SK-N-SH (cell line): ENCODE measurements at regions not wholly inside any gene's neighbourhood (a gene's known extent, or its start where the extent isn't known, plus 50 kb on each side); places are given as distances from the start of the nearest gene placed in this dataset.

Source experiments
- CTCF ChIA-PET: fragments of 300-600, 350-600 bp; formaldehyde crosslinking; extraction: SDS; loops from one replicate; lab custom pipeline; 2021; lab: Yijun Ruan, JAX
- POLR2A ChIA-PET: fragments of 350-600 bp; sonication (Branson Sonifier 250); formaldehyde crosslinking; extraction: SDS; loops from one replicate; lab custom pipeline; 2020; ENCODE audit warnings: antibody characterized with exemption, inconsistent platforms; lab: Yijun Ruan, JAX
- DNase-seq: peaks from one replicate; pipeline ENCODE4 v3.0.0; 2012
- H2AFZ ChIP-seq: fragments of 200-600 bp; sonication (generic); 2 replicates; pipeline ENCODE4 v1.8.1; 2016; ENCODE audit warnings: antibody characterized with exemption, mild to moderate bottlenecking, low read depth
- H3F3A ChIP-seq: fragments of 200-600 bp; sonication (generic); replicated peaks from 2 replicates; pipeline ENCODE3; 2016; ENCODE audit warnings: antibody characterized with exemption, mild to moderate bottlenecking; ENCODE audit not compliant: insufficient read depth
- H3K27ac ChIP-seq, 2 experiments: fragments of 200-500 bp in 1 of 2; fragments of 200-600 bp in 1 of 2; sonication (Bioruptor generic) in 1 of 2; sonication (generic), shearing (Covaris generic) in 1 of 2; 2 replicates each; pipeline versions ENCODE4 v1.5.1 to v1.6.1; 2014 to 2016; ENCODE audit warnings: low read depth in 2 of 2, inconsistent platforms in 1 of 2, low read length in 1 of 2, mild to moderate bottlenecking in 1 of 2, mixed read lengths in 1 of 2
- H3K27me3 ChIP-seq: fragments of 200-600 bp; sonication (generic), shearing (Covaris generic); 2 replicates; pipeline ENCODE4 v1.6.1; 2016; ENCODE audit warnings: mixed run types; ENCODE audit not compliant: insufficient read depth
- H3K36me3 ChIP-seq, 2 experiments: fragments of 200-500 bp in 1 of 2; fragments of 200-600 bp in 1 of 2; sonication (Bioruptor generic) in 1 of 2; sonication (generic) in 1 of 2; replicated peaks in 1 of 2; 2 replicates each; pipeline versions ENCODE3 to v1.5.1; 2014 to 2016; ENCODE audit warnings: low read length in 1 of 2, mild to moderate bottlenecking in 1 of 2; ENCODE audit not compliant: insufficient read depth in 2 of 2, control insufficient read depth in 1 of 2
- H3K4me1 ChIP-seq, 2 experiments: fragments of 200-500 bp in 1 of 2; fragments of 200-600 bp in 1 of 2; sonication (Bioruptor generic) in 1 of 2; sonication (generic), shearing (Covaris generic) in 1 of 2; 2 replicates each; pipeline versions ENCODE4 v1.5.1 to v1.6.1; 2014 to 2016; ENCODE audit warnings: low read depth in 1 of 2, low read length in 1 of 2, mixed run types in 1 of 2; ENCODE audit not compliant: insufficient read depth in 2 of 2, control insufficient read depth in 1 of 2
- H3K4me2 ChIP-seq: fragments of 200-600 bp; sonication (generic), shearing (Covaris generic); 2 replicates; pipeline ENCODE4 v1.6.1; 2017; ENCODE audit warnings: mixed run types
- H3K4me3 ChIP-seq, 2 experiments: fragments of 200-500 bp in 1 of 2; fragments of 200-600 bp in 1 of 2; sonication (Bioruptor generic) in 1 of 2; sonication (generic), shearing (Covaris generic) in 1 of 2; 2 replicates each; pipeline versions ENCODE4 v1.5.1 to v1.8.1; 2014 to 2016; ENCODE audit warnings: low read depth in 2 of 2, inconsistent platforms in 1 of 2, low read length in 1 of 2, mild to moderate bottlenecking in 1 of 2, mixed read lengths in 1 of 2, moderate library complexity in 1 of 2
- H3K79me2 ChIP-seq: fragments of 200-600 bp; sonication (generic); 2 replicates; pipeline ENCODE4 v1.8.1; 2017; ENCODE audit warnings: mild to moderate bottlenecking; ENCODE audit not compliant: insufficient read depth
- H3K9ac ChIP-seq: fragments of 200-600 bp; sonication (generic); 2 replicates; pipeline ENCODE4 v1.6.1; 2017; ENCODE audit warnings: mixed run types
- H3K9me2 ChIP-seq: fragments of 200-600 bp; sonication (generic); 2 replicates; pipeline ENCODE4 v1.6.1; 2017; ENCODE audit warnings: mixed run types
- H3K9me3 ChIP-seq: fragments of 200-600 bp; sonication (generic); 2 replicates; pipeline ENCODE4 v1.6.1; 2017; ENCODE audit warnings: mixed run types, mild to moderate bottlenecking, moderate library complexity
- H4K20me1 ChIP-seq: fragments of 200-600 bp; sonication (generic); 2 replicates; pipeline ENCODE4 v1.6.1; 2017; ENCODE audit warnings: mild to moderate bottlenecking, mixed run types; ENCODE audit not compliant: insufficient read depth
- CHD2 ChIP-seq: fragments of 150-350 bp; IDR thresholded peaks from 2 replicates; pipeline ENCODE4 v1.6.1; 2018; ENCODE audit warnings: low read length; ENCODE audit not compliant: partially characterized antibody
- ELF1 ChIP-seq: IDR thresholded peaks from 2 replicates; pipeline ENCODE4 v1.4.0; 2012
- EZH2phosphoT487 ChIP-seq: fragments of 200-600 bp; sonication (generic); IDR thresholded peaks from 2 replicates; pipeline ENCODE4 v1.6.1; 2017; ENCODE audit warnings: low read depth, mixed run types, mild to moderate bottlenecking, antibody characterized with exemption, moderate library complexity, borderline replicate concordance
- NRF1 ChIP-seq: IDR thresholded peaks from 2 replicates; pipeline ENCODE4 v1.6.1; 2012; ENCODE audit warnings: low read depth, mild to moderate bottlenecking, low read length
- REST ChIP-seq: IDR thresholded peaks from 2 replicates; pipeline ENCODE4 v1.6.1; 2012; ENCODE audit warnings: mild to moderate bottlenecking, low read depth, low read length, moderate library complexity
- RXRA ChIP-seq: IDR thresholded peaks from 2 replicates; pipeline ENCODE4 v1.4.0; 2012; ENCODE audit warnings: low read depth, mild to moderate bottlenecking, borderline replicate concordance
- SIN3A ChIP-seq: IDR thresholded peaks from 2 replicates; pipeline ENCODE4 v1.6.1; 2012; ENCODE audit warnings: low read depth, mild to moderate bottlenecking, low read length, moderate library complexity, borderline replicate concordance
- SMC3 ChIP-seq: IDR thresholded peaks from 2 replicates; pipeline ENCODE4 v1.6.1; 2012; ENCODE audit warnings: low read depth, low read length, improper control_type of control experiment
- TAF1 ChIP-seq: IDR thresholded peaks from 2 replicates; pipeline ENCODE4 v1.6.1; 2012; ENCODE audit warnings: low read depth, mild to moderate bottlenecking, low read length, moderate library complexity, borderline replicate concordance
- TCF12 ChIP-seq: IDR thresholded peaks from 2 replicates; pipeline ENCODE4 v1.4.0; 2012
- TEAD4 ChIP-seq: IDR thresholded peaks from 2 replicates; pipeline ENCODE4 v1.4.0; 2012; ENCODE audit warnings: mild to moderate bottlenecking, borderline replicate concordance; ENCODE audit not compliant: insufficient read depth
- WGBS: methylation state at CpG from one replicate; pipeline ENCODE4 v1.1.6; 2017; ENCODE audit warnings: low lambda C conversion rate; 5-methylcytosine and 5-hydroxymethylcytosine counted together
- TF ChIP-seq, protein P1 (sequence below): IDR thresholded peaks from 2 replicates; pipeline ENCODE4 v1.4.0; 2012; ENCODE audit warnings: low read depth, borderline replicate concordance
- TF ChIP-seq, protein P2 (sequence below): IDR thresholded peaks from 2 replicates; pipeline ENCODE4 v1.4.0; 2012; ENCODE audit warnings: low read depth, borderline replicate concordance
- TF ChIP-seq, protein P3 (sequence below): IDR thresholded peaks from 2 replicates; pipeline ENCODE4; 2012

- Histone ChIP-seq H2AFZ (no peak overlapping the region), H3K9me2 (no peaks in the 10 kb centered on the region), H3K36me3 (no peaks in the 10 kb centered on the region), H4K20me1 (no peaks in the 10 kb centered on the region), H3K4me1 (no peaks in the 10 kb centered on the region), H3F3A (no peaks in the 10 kb centered on the region), H3K79me2 (no peaks in the 10 kb centered on the region), H3K27ac (no peak overlapping the region), H3K27me3 (no peaks in the 10 kb centered on the region)
- TF ChIP-seq, protein P1, sequence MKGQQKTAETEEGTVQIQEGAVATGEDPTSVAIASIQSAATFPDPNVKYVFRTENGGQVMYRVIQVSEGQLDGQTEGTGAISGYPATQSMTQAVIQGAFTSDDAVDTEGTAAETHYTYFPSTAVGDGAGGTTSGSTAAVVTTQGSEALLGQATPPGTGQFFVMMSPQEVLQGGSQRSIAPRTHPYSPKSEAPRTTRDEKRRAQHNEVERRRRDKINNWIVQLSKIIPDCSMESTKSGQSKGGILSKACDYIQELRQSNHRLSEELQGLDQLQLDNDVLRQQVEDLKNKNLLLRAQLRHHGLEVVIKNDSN = no peak
- no peak for TF ChIP-seq ELF1
- TF ChIP-seq TEAD4 = no peak
- TF ChIP-seq, protein P2, sequence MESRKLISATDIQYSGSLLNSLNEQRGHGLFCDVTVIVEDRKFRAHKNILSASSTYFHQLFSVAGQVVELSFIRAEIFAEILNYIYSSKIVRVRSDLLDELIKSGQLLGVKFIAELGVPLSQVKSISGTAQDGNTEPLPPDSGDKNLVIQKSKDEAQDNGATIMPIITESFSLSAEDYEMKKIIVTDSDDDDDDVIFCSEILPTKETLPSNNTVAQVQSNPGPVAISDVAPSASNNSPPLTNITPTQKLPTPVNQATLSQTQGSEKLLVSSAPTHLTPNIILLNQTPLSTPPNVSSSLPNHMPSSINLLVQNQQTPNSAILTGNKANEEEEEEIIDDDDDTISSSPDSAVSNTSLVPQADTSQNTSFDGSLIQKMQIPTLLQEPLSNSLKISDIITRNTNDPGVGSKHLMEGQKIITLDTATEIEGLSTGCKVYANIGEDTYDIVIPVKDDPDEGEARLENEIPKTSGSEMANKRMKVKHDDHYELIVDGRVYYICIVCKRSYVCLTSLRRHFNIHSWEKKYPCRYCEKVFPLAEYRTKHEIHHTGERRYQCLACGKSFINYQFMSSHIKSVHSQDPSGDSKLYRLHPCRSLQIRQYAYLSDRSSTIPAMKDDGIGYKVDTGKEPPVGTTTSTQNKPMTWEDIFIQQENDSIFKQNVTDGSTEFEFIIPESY = no peak
- TF ChIP-seq CHD2 = no peak
- TF ChIP-seq SMC3 = no peak
- TF ChIP-seq TCF12 = no peak
- no peak for TF ChIP-seq RXRA
- no peak for TF ChIP-seq NRF1
- TF ChIP-seq, all 33 proteins: peak for 0
- Histone ChIP-seq H3K9me3 (no peaks in the 10 kb centered on the region), H3K4me2 (no peak overlapping the region), H3K9ac (no peak overlapping the region), H3K4me3 (no peak overlapping the region)
- ChIA-PET CTCF (interaction anchor here (1.3 kb wide), 1 partner anchor 11 kb away, joined by 5 read pairs; no protein-coding TSS in a partner anchor), POLR2A (no interaction called here)
- no peak for DNase-seq
- 49% methylated on average over 3 of the region's 3 CpGs for WGBS
These were observed 380.6 kb upstream of the TCF4 start for GRCh38 chr18:55968550-55968949.

DNA sequence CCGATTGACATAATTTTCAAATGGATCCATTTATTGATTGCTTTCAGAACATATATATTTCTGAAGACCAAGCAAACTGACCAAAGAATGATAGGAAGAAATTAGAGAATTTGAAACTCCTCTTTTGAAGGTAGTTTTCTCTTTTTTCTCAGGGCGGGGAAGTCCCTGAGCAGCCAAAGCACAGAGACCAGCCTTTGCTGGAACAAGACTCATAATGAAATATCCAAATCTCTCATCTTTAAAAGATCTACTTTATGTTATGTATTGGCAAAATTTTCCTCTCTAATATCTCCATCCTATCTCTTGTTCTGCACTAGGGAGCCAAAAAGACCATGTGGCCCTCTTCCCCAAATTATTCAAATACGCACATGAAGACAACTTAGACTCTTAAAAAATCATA is 379.0 kb upstream of the TCF4 start:
- no peaks in the 10 kb centered on the region for H3K79me2 ChIP-seq
- TF ChIP-seq, protein P3, sequence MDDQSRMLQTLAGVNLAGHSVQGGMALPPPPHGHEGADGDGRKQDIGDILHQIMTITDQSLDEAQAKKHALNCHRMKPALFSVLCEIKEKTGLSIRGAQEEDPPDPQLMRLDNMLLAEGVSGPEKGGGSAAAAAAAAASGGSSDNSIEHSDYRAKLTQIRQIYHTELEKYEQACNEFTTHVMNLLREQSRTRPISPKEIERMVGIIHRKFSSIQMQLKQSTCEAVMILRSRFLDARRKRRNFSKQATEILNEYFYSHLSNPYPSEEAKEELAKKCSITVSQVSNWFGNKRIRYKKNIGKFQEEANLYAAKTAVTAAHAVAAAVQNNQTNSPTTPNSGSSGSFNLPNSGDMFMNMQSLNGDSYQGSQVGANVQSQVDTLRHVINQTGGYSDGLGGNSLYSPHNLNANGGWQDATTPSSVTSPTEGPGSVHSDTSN = no peak
- TF ChIP-seq RXRA = no peak
- no peak for TF ChIP-seq NRF1
- TF ChIP-seq SIN3A = no peak
- TF ChIP-seq EZH2phosphoT487 = no peak
- no peak for TF ChIP-seq TAF1
- TF ChIP-seq REST = no peak
- TF ChIP-seq, all 33 proteins: peak for 0
- 76% methylated on average over 3 of the region's 3 CpGs for WGBS

More for the DNA sequence above, 379.0 kb upstream of the TCF4 start:
- H3K36me3 ChIP-seq = no peaks in the 10 kb centered on the region
- no peaks in the 10 kb centered on the region for H3K9me3 ChIP-seq
- H3K9me2 ChIP-seq = no peaks in the 10 kb centered on the region
- no peak overlapping the region for H3K9ac ChIP-seq
- H3K27ac ChIP-seq = no peak overlapping the region
- CTCF ChIA-PET = interaction anchor here (1.3 kb wide), 1 partner anchor 9 kb away, joined by 5 read pairs; no protein-coding TSS in a partner anchor
- H3F3A ChIP-seq = no peaks in the 10 kb centered on the region
- POLR2A ChIA-PET = no interaction called here
- H3K4me2 ChIP-seq = no peak overlapping the region
- H4K20me1 ChIP-seq = no peaks in the 10 kb centered on the region
- H3K4me3 ChIP-seq = no peak overlapping the region
- no peak for DNase-seq
- no peak overlapping the region for H2AFZ ChIP-seq
- H3K27me3 ChIP-seq = no peaks in the 10 kb centered on the region
- no peaks in the 10 kb centered on the region for H3K4me1 ChIP-seq
